VCaP (cell line): ENCODE measurements at regions not wholly inside any gene's neighbourhood (a gene's known extent, or its start where the extent isn't known, plus 50 kb on each side); places are given as distances from the start of the nearest gene placed in this dataset.
A peak's percentile ranks its signal among the peaks of the same experiment; 100 is the strongest.

Source experiments
- H3K27ac ChIP-seq: fragments of 450-650 bp; 2 replicates; pipeline ENCODE4 v1.5.1; 2017
- TF ChIP-seq, protein P1 (sequence below): fragments of 450-650 bp; conservative IDR thresholded peaks from 2 replicates; pipeline ENCODE4 v1.5.1; 2017; ENCODE audit warnings: mild to moderate bottlenecking, moderate library complexity

DNA sequence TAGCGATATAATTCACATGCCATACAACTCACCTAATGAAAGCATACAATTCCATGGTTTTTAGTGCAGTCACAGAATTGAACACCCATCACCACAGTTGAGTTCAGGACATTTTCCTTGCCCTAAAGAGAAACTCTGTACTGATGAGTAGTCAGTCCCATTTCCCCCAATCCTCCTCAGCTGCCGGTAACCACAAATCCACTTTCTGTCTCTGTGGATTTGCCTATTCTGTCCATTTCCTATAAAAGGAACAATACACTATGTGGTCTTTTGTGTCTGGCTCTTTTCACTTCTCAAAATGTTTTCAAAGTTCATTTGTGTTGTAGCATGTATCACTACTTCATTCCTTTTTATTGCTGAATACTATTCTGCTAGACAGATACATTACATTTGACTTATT, 67.9 kb upstream of the TGM3 start:
- H3K27ac ChIP-seq = no peak overlapping the region

DNA sequence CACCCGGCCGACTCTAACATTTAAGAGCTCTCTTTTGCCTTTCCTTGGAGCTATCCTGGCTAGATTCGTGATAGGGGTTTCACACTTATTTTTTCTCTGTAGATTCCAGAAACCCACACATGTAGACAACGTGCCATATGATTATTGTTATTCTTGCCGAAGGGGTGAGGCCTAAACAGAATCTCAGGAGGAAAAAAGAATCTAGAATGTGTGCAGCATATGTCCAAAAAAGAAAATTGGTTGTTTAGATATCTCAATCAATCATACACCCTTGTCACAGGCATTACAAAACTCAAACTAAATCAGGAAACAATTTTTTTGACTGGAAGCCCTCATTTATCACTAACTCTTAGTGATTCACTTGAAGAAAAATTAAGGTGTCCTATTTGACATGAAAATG, 66.9 kb upstream of the TGM3 start:
- H3K27ac ChIP-seq = no peak overlapping the region
- TF ChIP-seq, protein P1, sequence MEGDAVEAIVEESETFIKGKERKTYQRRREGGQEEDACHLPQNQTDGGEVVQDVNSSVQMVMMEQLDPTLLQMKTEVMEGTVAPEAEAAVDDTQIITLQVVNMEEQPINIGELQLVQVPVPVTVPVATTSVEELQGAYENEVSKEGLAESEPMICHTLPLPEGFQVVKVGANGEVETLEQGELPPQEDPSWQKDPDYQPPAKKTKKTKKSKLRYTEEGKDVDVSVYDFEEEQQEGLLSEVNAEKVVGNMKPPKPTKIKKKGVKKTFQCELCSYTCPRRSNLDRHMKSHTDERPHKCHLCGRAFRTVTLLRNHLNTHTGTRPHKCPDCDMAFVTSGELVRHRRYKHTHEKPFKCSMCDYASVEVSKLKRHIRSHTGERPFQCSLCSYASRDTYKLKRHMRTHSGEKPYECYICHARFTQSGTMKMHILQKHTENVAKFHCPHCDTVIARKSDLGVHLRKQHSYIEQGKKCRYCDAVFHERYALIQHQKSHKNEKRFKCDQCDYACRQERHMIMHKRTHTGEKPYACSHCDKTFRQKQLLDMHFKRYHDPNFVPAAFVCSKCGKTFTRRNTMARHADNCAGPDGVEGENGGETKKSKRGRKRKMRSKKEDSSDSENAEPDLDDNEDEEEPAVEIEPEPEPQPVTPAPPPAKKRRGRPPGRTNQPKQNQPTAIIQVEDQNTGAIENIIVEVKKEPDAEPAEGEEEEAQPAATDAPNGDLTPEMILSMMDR = no peak

More for the DNA sequence above, 67.9 kb upstream of the TGM3 start:
- TF ChIP-seq, protein P1 = no peak

DNA sequence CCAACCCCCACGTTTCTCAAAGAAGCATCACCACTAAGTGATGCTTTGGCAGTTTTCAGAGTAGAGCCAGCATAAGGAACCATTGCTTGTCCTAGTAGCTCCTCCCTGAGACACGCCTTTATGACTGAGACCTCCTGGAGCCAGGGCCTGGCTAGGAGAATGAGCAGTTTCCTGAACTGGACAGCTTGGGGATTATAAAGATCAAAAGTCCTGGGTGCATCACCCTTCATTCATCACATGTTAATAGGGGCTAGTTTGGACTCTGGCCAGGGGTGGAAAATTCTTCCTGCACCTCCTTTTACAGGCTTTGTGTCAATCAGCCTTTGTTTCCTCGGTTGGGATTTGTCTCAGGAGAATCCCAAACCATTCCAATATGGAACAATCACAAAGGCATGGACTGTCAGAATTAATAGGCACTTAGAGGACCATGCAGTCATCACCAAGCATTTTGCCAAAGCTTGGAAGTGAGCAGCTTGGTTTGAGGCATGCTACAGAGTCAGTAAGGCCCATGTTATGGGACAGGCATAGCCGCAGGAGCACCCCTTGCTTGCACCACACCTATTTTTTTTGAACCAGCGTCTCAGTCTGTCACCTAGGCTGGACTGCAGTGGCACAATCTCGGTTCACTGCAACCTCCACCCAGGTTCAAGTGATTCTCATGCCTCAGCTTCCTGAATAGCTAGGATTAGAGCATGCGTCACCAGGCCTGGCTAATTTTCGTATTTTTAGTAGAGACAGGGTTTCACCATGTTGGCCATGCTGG, 64.9 kb upstream of the TGM3 start:
- TF ChIP-seq, protein P1 = no peak

DNA sequence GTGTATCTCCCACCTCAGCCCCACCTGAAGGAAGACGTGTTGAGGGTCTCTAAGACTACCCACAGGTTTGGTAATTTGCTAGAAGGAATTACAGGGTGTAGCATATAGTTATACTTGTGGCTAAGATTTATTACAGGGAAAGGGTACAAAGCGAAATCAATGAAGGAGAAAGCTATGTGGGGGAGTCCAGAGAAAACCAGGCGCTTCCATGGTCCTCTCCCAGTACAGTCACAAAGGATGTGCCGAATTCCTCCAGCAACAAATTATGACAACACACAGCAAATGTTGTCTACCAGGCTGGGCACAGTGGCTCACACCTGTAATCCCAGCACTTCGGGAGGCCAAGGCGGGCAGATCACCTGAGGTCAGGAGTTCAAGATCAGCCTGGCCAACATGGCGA, 64.1 kb upstream of the TGM3 start:
- TF ChIP-seq, protein P1 = no peak
- H3K27ac ChIP-seq = no peak overlapping the region

More for the DNA sequence above, 64.9 kb upstream of the TGM3 start:
- H3K27ac ChIP-seq = no peak overlapping the region

DNA sequence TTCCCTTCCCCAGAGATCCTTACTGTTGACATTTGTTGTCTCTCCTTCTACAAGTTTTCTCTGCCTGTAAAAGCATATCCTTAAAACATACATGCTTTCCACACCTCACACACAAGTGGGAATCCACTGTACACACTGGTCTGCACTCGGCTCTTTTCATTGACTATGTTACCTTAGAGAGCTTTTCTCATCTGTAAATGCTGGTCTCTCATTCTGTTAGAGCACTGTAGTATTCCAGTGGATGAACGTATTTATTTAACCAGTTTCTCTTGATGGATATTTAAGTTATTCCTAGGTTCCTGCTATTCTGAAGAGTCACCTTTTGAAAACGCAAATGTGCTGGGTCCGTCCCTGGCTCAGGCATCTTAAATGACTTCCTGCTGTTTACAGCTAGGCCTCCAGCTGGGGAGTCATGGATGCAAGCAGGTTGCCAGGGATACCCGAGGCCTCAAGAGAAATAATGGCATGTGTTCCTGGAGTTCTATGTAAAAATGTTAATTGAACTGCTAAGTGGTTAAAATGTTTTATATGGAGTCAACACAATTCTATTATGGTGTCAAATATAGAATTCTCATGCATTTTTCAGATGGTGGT, 61.1 kb upstream of the TGM3 start:
- TF ChIP-seq, protein P1 = no peak
- no peak overlapping the region for H3K27ac ChIP-seq

DNA sequence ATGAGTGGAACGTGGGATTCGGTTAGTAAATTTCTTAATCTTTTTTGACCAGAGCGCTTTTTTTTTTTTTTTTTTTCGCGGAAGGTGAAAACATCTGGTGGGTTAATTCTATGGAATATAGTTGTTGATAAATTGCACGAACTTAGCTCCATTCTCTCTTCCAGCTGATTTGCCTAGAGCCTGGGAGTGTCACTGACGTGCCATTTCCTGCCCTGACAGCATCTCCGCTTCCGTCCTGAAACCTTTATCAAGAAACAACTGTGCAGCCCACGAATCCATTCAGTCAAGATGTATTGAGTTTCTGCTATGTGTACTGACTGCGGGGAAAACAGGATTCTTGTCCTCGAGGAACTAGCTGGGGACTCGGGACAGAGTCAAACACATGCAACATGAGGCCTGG, 59.5 kb upstream of the TGM3 start:
- no peak overlapping the region for H3K27ac ChIP-seq
- TF ChIP-seq, protein P1 = no peak

DNA sequence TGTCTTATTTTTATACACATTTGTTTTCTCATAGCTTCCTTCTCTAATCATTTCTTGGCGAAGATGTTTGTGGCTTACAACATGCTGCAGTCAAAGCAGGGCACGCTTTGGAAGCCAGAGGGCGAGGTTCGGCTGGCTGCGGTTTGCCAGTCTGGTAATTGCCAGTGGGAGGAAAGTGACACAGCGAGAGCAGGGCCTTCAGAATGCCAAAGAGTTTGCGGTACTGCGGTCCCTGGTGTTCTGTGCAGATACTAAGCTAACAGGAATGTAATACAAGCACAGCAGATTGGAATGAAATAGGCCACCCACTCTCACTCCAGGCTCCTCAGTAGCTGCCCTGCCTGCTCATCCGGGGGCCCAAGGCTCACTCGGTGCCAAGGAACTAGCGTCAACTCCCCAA, 58.7 kb upstream of the TGM3 start:
- H3K27ac ChIP-seq = no peak overlapping the region
- TF ChIP-seq, protein P1 = peak; percentile 40
